ENCODE measurements at regions not wholly inside any gene's neighbourhood (a gene's known extent, or its start where the extent isn't known, plus 50 kb on each side); places are given as distances from the start of the nearest gene placed in this dataset.
"Not testable (repeated sequence)": the region's sequence is repeated elsewhere in the genome, so short reads cannot be mapped to it uniquely, and the experiment has no call there.

- DNase-seq, result no peak
Measured at GRCh38 chr9:110068212-110068611, 139.7 kb downstream of the C9orf152 start.

- DNase-seq, result no peak
Measured at GRCh38 chr9:110069326-110070248, 138.4 kb downstream of the C9orf152 start.

GRCh38 chr9:110072597-110073355, 135.2 kb downstream of the C9orf152 start:
- DNase-seq, result no peak

GRCh38 chr9:110073356-110073905, 134.5 kb downstream of the C9orf152 start:
- DNase-seq, result no peak

GRCh38 chr9:110076894-110077725, 130.8 kb downstream of the C9orf152 start:
- DNase-seq, result no peak

GRCh38 chr9:110077925-110078324, 130.0 kb downstream of the C9orf152 start:
- no peak for DNase-seq

GRCh38 chr9:110078604-110079003, 129.4 kb downstream of the C9orf152 start:
- no peak for DNase-seq

GRCh38 chr9:110081395-110081794, 126.6 kb downstream of the C9orf152 start:
- DNase-seq, result no peak

GRCh38 chr9:110083866-110084265, 124.1 kb downstream of the C9orf152 start:
- DNase-seq, result no peak

- no peak for DNase-seq
Measured at GRCh38 chr9:110086537-110086936, 121.4 kb downstream of the C9orf152 start.

GRCh38 chr9:110087605-110088004, 120.4 kb downstream of the C9orf152 start:
- no peak for DNase-seq

- no peak for DNase-seq
Measured at GRCh38 chr9:110088099-110088498, 119.9 kb downstream of the C9orf152 start.

GRCh38 chr9:110089681-110090370, 118.1 kb downstream of the C9orf152 start:
- DNase-seq, result no peak

- no peak for DNase-seq
Measured at GRCh38 chr9:110092792-110093191, 115.2 kb downstream of the C9orf152 start.

- no peak for DNase-seq
Measured at GRCh38 chr9:110093417-110093816, 114.5 kb downstream of the C9orf152 start.

GRCh38 chr9:110093871-110094270, 114.1 kb downstream of the C9orf152 start:
- no peak for DNase-seq

- DNase-seq, result no peak
Measured at GRCh38 chr9:110095161-110095595, 112.8 kb downstream of the C9orf152 start.

GRCh38 chr9:110095776-110096175, 112.2 kb downstream of the C9orf152 start:
- DNase-seq, result no peak

GRCh38 chr9:110096674-110097073, 111.3 kb downstream of the C9orf152 start:
- not testable (repeated sequence) for DNase-seq

GRCh38 chr9:110099236-110100095, 108.5 kb downstream of the C9orf152 start:
- peak; percentile 93 for DNase-seq
